SK-N-SH treated with all-trans-retinoic acid at 6 μM for 48 hours (cell line): ENCODE measurements at regions not wholly inside any gene's neighbourhood (a gene's known extent, or its start where the extent isn't known, plus 50 kb on each side); places are given as distances from the start of the nearest gene placed in this dataset.
"Not testable (repeated sequence)": the region's sequence is repeated elsewhere in the genome, so short reads cannot be mapped to it uniquely, and the experiment has no call there.

Experiments used
- ATAC-seq: fragments of 200-7000 bp; cut with Tn5 transposase; 3 replicates; pipeline ENCODE4 v1.9.1; 2020; ENCODE audit warnings: mild to moderate bottlenecking, moderate library complexity
- ARNTL ChIP-seq: fragments of 450-650 bp; formaldehyde crosslinking; IDR thresholded peaks from 2 replicates; pipeline ENCODE4 v1.5.0; 2020; ENCODE audit warnings: low read depth, mild to moderate bottlenecking, moderate library complexity, borderline replicate concordance
- BACH2 ChIP-seq: fragments of 250-450 bp; sonication (Bioruptor Pico); IDR thresholded peaks from 2 replicates; pipeline ENCODE4 v1.9.0; 2021; ENCODE audit warnings: mild to moderate bottlenecking, borderline replicate concordance
- ESRRG ChIP-seq: fragments of 250-450 bp; sonication (Bioruptor Pico); IDR thresholded peaks from 2 replicates; pipeline ENCODE4 v1.6.1; 2021; ENCODE audit warnings: mild to moderate bottlenecking
- OSR1 ChIP-seq: fragments of 250-450 bp; sonication (Bioruptor Pico); IDR thresholded peaks from 2 replicates; pipeline ENCODE4 v1.8.0; 2022; ENCODE audit warnings: moderate library complexity, mild to moderate bottlenecking, inconsistent platforms
- PPARA ChIP-seq: fragments of 250-450 bp; sonication (Bioruptor Pico); IDR thresholded peaks from 2 replicates; pipeline ENCODE4 v1.5.0; 2020; ENCODE audit warnings: mild to moderate bottlenecking, borderline replicate concordance
- RARB ChIP-seq: fragments of 250-450 bp; sonication (Bioruptor Pico); IDR thresholded peaks from 2 replicates; pipeline ENCODE4 v1.8.0; 2021; ENCODE audit warnings: mild to moderate bottlenecking, moderate library complexity
- SNAI2 ChIP-seq: fragments of 250-450 bp; sonication (Bioruptor Pico); IDR thresholded peaks from 2 replicates; pipeline ENCODE4 v1.5.0; 2020; ENCODE audit warnings: mild to moderate bottlenecking, moderate library complexity
- TCF4 ChIP-seq: fragments of 250-450 bp; sonication (Bioruptor Pico); IDR thresholded peaks from 2 replicates; pipeline ENCODE4 v1.8.0; 2021; ENCODE audit warnings: mild to moderate bottlenecking, moderate library complexity, borderline replicate concordance
- TOX ChIP-seq: fragments of 250-450 bp; sonication (Bioruptor Pico); IDR thresholded peaks from 2 replicates; pipeline ENCODE4 v1.8.0; 2021; ENCODE audit warnings: mild to moderate bottlenecking, moderate library complexity, borderline replicate concordance
- ZC3H10 ChIP-seq: fragments of 250-450 bp; sonication (Bioruptor Pico); IDR thresholded peaks from 2 replicates; pipeline ENCODE4 v1.5.1; 2021; ENCODE audit warnings: mild to moderate bottlenecking, moderate library complexity
- ZFP3 ChIP-seq: fragments of 250-450 bp; sonication (Bioruptor Pico); IDR thresholded peaks from 2 replicates; pipeline ENCODE4 v1.5.0; 2020; ENCODE audit warnings: mild to moderate bottlenecking, moderate library complexity
- ZFP30 ChIP-seq: fragments of 450-650 bp; formaldehyde crosslinking; IDR thresholded peaks from 2 replicates; pipeline ENCODE4 v1.5.0; 2022; ENCODE audit warnings: mild to moderate bottlenecking, moderate library complexity
- ZNF565 ChIP-seq: fragments of 450-650 bp; formaldehyde crosslinking; conservative IDR thresholded peaks from 2 replicates; pipeline ENCODE4 v1.5.0; 2020; ENCODE audit warnings: low read depth, mild to moderate bottlenecking, moderate library complexity
- ZNF70 ChIP-seq: fragments of 450-650 bp; formaldehyde crosslinking; IDR thresholded peaks from 2 replicates; pipeline ENCODE4 v1.5.0; 2020; ENCODE audit warnings: mild to moderate bottlenecking, moderate library complexity
- ZNF8 ChIP-seq: fragments of 450-650 bp; formaldehyde crosslinking; IDR thresholded peaks from 2 replicates; pipeline ENCODE4 v1.5.0; 2020; ENCODE audit warnings: mild to moderate bottlenecking, moderate library complexity
- TF ChIP-seq, protein P1 (sequence below): fragments of 250-450 bp; sonication (Bioruptor Pico); IDR thresholded peaks from 2 replicates; pipeline ENCODE4 v1.8.0; 2021; ENCODE audit warnings: low read depth, mild to moderate bottlenecking, moderate library complexity, borderline replicate concordance
- TF ChIP-seq, protein P2 (sequence below): fragments of 250-450 bp; sonication (Bioruptor Pico); IDR thresholded peaks from 2 replicates; pipeline ENCODE4 v1.5.1; 2021; ENCODE audit warnings: mild to moderate bottlenecking, moderate library complexity
- TF ChIP-seq, protein P3 (sequence below): fragments of 250-450 bp; sonication (Bioruptor Pico); IDR thresholded peaks from 2 replicates; pipeline ENCODE4 v1.5.0; 2020; ENCODE audit warnings: mild to moderate bottlenecking, moderate library complexity
- TF ChIP-seq, protein P4 (sequence below): fragments of 250-450 bp; sonication (Bioruptor Pico); IDR thresholded peaks from 2 replicates; pipeline ENCODE4 v1.5.1; 2020; ENCODE audit warnings: low read depth, mild to moderate bottlenecking, moderate library complexity
- TF ChIP-seq, protein P5 (sequence below): fragments of 250-450 bp; sonication (Bioruptor Pico); IDR thresholded peaks from 2 replicates; pipeline ENCODE4 v1.8.0; 2020; ENCODE audit warnings: mild to moderate bottlenecking, moderate library complexity, borderline replicate concordance

DNA sequence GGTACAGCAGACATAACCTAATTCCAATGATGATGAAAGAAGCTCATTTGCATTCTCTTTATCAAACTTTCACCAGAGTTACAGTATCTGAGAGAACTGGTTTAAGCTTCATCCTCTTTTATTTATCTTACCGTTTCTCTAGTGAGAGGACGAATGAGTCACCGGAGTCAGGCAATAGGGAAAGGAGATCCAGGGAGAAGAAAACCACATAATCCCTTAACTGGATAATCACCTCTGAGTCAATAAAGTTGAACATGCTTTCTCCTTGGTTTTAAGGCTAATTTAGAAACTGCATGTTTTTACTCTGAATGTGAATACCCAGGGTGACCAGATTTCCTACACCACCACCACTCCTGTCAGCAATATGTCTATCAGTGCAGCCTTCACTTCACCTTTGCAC lies 313.7 kb upstream of the TBX18 start:
- TF ChIP-seq ZNF8 (CRISPR knock-in tag) (no peak), RARB (CRISPR knock-in tag) (no peak), SNAI2 (CRISPR knock-in tag) (no peak)
- TF ChIP-seq, protein P1, sequence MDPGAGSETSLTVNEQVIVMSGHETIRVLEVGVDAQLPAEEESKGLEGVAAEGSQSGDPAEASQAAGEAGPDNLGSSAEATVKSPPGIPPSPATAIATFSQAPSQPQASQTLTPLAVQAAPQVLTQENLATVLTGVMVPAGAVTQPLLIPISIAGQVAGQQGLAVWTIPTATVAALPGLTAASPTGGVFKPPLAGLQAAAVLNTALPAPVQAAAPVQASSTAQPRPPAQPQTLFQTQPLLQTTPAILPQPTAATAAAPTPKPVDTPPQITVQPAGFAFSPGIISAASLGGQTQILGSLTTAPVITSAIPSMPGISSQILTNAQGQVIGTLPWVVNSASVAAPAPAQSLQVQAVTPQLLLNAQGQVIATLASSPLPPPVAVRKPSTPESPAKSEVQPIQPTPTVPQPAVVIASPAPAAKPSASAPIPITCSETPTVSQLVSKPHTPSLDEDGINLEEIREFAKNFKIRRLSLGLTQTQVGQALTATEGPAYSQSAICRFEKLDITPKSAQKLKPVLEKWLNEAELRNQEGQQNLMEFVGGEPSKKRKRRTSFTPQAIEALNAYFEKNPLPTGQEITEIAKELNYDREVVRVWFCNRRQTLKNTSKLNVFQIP = no peak
- ATAC-seq = peak; percentile 74; the same call in 2 of the 3 replicates

DNA sequence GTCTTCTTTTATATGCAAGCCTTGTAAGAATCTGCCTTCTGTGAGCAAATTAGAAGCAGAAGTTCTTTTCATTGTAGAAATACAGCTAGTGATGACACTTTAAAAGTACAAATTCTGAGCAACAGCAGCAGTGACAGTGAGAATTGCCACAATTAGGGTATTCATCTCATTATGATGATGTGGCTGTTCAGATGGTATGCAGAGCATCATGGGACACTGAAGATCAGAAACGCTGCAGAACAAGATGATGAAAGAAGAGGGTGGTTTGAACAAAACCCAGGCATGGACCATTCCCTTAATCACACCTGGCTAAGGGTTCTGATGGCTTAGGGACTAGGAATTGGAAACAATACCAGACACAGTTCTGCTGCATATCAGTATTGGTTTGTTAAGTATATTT lies 312.7 kb upstream of the TBX18 start:
- TF ChIP-seq SNAI2 (CRISPR knock-in tag) (no peak), BACH2 (CRISPR knock-in tag) (no peak), PPARA (CRISPR knock-in tag) (no peak), RARB (CRISPR knock-in tag) (no peak), ZFP3 (no peak), ZNF8 (CRISPR knock-in tag) (no peak), ESRRG (CRISPR knock-in tag) (no peak), OSR1 (CRISPR knock-in tag) (no peak), ZNF70 (no peak), TOX (CRISPR knock-in tag) (no peak), ZNF565 (CRISPR knock-in tag) (no peak), TCF4 (CRISPR knock-in tag) (no peak), ZC3H10 (CRISPR knock-in tag) (no peak), ZFP30 (CRISPR knock-in tag) (no peak), ARNTL (CRISPR knock-in tag) (no peak)
- TF ChIP-seq, protein P2, sequence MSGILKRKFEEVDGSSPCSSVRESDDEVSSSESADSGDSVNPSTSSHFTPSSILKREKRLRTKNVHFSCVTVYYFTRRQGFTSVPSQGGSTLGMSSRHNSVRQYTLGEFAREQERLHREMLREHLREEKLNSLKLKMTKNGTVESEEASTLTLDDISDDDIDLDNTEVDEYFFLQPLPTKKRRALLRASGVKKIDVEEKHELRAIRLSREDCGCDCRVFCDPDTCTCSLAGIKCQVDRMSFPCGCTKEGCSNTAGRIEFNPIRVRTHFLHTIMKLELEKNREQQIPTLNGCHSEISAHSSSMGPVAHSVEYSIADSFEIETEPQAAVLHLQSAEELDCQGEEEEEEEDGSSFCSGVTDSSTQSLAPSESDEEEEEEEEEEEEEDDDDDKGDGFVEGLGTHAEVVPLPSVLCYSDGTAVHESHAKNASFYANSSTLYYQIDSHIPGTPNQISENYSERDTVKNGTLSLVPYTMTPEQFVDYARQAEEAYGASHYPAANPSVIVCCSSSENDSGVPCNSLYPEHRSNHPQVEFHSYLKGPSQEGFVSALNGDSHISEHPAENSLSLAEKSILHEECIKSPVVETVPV = no peak
- TF ChIP-seq, protein P1 = no peak
- TF ChIP-seq, protein P3, sequence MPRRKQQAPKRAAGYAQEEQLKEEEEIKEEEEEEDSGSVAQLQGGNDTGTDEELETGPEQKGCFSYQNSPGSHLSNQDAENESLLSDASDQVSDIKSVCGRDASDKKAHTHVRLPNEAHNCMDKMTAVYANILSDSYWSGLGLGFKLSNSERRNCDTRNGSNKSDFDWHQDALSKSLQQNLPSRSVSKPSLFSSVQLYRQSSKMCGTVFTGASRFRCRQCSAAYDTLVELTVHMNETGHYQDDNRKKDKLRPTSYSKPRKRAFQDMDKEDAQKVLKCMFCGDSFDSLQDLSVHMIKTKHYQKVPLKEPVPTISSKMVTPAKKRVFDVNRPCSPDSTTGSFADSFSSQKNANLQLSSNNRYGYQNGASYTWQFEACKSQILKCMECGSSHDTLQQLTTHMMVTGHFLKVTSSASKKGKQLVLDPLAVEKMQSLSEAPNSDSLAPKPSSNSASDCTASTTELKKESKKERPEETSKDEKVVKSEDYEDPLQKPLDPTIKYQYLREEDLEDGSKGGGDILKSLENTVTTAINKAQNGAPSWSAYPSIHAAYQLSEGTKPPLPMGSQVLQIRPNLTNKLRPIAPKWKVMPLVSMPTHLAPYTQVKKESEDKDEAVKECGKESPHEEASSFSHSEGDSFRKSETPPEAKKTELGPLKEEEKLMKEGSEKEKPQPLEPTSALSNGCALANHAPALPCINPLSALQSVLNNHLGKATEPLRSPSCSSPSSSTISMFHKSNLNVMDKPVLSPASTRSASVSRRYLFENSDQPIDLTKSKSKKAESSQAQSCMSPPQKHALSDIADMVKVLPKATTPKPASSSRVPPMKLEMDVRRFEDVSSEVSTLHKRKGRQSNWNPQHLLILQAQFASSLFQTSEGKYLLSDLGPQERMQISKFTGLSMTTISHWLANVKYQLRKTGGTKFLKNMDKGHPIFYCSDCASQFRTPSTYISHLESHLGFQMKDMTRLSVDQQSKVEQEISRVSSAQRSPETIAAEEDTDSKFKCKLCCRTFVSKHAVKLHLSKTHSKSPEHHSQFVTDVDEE (CRISPR knock-in tag) = no peak
- TF ChIP-seq, protein P4, sequence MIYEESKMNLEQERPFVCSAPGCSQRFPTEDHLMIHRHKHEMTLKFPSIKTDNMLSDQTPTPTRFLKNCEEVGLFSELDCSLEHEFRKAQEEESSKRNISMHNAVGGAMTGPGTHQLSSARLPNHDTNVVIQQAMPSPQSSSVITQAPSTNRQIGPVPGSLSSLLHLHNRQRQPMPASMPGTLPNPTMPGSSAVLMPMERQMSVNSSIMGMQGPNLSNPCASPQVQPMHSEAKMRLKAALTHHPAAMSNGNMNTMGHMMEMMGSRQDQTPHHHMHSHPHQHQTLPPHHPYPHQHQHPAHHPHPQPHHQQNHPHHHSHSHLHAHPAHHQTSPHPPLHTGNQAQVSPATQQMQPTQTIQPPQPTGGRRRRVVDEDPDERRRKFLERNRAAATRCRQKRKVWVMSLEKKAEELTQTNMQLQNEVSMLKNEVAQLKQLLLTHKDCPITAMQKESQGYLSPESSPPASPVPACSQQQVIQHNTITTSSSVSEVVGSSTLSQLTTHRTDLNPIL (CRISPR knock-in tag) = no peak
- TF ChIP-seq, protein P5, sequence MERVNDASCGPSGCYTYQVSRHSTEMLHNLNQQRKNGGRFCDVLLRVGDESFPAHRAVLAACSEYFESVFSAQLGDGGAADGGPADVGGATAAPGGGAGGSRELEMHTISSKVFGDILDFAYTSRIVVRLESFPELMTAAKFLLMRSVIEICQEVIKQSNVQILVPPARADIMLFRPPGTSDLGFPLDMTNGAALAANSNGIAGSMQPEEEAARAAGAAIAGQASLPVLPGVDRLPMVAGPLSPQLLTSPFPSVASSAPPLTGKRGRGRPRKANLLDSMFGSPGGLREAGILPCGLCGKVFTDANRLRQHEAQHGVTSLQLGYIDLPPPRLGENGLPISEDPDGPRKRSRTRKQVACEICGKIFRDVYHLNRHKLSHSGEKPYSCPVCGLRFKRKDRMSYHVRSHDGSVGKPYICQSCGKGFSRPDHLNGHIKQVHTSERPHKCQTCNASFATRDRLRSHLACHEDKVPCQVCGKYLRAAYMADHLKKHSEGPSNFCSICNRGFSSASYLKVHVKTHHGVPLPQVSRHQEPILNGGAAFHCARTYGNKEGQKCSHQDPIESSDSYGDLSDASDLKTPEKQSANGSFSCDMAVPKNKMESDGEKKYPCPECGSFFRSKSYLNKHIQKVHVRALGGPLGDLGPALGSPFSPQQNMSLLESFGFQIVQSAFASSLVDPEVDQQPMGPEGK = no peak
- no peak for ATAC-seq

DNA sequence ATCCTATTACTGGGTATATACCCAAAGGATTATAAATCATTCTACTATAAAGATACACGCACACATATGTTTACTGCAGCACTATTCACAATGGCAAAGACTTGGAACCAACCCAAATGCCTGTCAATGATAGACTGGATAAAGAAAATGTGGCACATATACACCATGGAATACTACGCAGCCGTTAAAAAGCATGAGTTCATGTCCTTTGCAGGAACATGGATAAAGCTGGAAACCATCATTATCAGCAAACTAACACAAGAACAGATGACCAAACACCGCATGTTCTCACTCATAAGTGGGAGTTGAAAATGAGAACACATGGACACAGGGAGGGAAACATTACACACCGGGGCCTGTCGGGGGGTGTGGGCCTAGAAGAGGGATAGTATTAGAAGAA lies 307.4 kb upstream of the TBX18 start:
- ATAC-seq = not testable (repeated sequence)
